Activated CD4-positive, alpha-beta T cell treated with anti-CD3 and anti-CD28 coated beads for 24 hours (primary cell): ENCODE measurements at regions not wholly inside any gene's neighbourhood (a gene's known extent, or its start where the extent isn't known, plus 50 kb on each side); places are given as distances from the start of the nearest gene placed in this dataset.
"Not testable (repeated sequence)": the region's sequence is repeated elsewhere in the genome, so short reads cannot be mapped to it uniquely, and the experiment has no call there.

Source experiments
- DNase-seq, 2 donors: peaks; one replicate each; pipeline ENCODE4 v3.0.0-alpha.2; 2020; ENCODE audit warnings: low read depth in 2 of 2

DNA sequence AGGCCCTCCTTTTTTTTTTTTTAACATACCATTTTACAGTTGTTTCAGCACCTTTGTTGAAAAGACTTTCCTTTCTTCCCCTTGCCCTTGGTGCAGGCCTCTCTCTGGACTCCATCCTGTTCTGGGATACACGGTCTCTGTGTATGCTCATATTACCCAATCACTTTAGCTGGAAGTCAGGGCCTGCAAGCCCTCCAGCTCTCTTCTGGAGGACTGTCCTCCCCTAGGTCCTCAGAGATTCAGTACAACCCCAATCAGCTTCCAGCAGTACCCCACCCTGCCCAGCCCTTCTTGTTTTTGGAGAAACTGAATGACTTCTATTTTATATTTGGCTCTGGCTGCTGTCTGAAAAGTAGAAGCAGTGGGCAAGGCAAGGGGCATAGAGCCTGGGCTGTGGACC lies 270.8 kb downstream of the KLF13 start:
- no peak for DNase-seq

DNA sequence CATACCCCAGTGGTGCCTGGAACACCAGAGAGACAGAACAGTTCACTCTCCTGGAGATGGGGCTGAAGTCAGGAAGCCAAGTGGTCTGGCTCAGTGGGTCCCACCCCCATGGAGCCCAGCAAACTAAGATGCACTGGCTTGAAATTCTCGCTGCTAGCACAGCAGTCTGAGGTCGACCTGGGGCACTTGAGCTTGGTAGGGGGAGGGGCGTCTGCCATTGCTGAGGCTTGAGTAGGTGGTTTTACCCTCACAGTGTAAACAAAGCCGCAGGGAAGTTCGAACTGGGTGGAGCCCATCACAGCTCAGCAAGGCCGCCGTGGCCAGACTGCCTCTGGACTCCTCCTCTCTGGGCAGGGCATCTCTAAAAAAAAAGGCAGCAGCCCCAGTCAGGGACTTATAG lies 272.0 kb downstream of the KLF13 start:
- DNase-seq = no peak

DNA sequence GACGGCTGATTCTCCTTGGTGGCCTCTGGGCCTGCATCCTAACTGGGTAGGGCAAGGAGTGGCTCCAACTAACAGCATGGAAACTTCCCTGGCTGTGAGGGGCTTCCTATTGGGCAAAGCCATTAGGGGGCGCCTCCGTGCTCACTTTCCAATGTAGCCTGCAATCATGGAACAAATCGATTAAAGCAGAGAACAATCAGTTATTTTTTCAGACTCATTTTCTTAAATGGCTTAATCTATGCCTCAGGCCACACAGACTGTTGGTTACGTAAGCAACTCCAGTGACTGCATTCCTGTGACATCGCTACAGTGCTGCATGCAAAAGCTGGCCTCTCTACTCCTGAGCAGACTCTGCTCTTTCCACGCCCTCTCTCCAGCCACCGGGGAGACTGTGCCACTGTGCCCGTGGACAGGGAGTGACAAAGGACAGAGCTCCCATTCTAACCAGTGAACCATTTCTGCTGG lies 278.9 kb downstream of the KLF13 start:
- no peak for DNase-seq

DNA sequence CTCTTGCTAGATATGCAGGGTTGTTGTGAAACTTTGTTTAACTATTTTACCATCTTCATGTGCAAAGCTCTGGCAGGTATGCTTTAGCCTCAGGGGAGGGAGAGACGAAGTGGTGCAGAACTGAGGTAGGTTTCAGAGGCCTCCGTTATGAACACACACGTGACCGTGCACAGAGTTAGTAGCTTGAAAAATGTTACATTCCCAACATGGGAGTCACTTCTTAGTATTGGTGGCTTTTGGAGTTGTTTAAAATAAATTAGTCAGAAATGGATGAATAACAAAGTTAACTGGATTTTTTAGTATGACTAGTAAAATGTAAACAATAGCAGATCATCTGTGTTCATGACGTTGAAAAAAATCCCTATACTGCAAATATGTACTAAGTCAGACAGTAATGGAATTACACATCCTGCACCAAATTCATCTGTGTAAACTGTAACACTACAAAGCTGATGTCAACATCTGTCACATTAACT lies 279.6 kb downstream of the KLF13 start:
- DNase-seq = no peak

DNA sequence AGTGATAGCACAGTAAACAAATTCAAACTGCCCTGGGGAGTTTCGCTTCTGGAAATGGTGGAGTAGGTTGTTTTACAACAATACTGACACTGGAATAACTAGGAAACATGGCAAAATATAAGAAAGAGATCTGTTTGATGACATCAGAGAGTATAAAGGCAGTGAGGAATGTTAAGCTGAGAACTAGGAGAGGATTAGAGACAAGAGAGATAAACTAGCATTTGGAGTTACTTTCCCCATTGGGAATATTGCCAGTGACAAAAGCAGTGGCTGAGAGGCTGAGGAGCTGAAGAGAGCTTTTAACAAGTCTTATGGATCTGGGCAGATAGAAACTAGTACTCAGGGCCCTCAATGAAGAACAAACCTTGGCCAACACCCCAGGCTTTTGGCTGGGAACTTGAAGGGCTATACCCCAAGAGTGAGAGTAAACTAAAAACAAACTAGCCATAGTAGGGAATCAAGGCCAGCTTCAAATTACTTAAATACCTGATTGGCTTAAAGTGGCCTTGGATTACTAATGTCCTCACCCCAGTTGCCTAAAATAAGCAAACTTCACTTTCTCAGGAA lies 280.4 kb downstream of the KLF13 start:
- DNase-seq = no peak

DNA sequence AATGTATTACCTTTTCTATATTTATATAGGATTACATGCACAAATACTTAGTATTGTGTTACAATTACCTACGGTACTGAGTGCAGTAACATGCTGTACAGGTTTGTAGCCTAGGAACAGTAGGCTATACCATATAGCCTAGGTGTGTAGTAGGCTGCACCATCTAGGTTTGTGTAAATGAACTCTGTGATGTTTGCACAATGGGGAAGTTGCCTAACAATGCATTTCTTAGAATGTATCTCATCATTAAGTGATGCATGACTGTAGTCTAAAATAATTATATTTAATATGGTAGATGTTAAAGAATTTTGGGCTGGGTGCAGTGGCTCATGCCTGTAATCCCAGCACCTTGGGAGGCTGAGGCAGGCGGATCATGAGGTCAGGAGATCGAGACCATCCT lies 281.0 kb downstream of the KLF13 start:
- no peak for DNase-seq

DNA sequence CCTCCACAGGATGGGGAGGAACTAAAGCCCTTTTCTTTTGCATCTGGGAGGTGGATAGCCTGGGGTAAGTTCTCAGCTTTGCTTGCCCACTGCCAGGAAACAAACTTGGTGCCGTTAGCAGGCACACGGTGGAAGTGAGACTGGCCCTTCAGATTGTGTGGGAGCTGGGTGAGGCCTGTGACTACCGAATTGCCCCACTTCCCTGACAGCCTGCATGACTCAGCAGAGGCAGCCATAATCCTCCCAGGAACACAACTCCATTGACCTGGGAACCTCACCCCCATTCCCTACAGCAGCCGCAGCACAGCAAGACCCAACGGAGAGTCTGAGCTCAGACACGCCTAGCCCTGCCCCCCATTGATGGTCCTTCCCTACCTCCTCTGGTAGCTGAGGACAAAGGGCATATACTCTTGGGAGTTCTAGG lies 282.6 kb downstream of the KLF13 start:
- no peak for DNase-seq

DNA sequence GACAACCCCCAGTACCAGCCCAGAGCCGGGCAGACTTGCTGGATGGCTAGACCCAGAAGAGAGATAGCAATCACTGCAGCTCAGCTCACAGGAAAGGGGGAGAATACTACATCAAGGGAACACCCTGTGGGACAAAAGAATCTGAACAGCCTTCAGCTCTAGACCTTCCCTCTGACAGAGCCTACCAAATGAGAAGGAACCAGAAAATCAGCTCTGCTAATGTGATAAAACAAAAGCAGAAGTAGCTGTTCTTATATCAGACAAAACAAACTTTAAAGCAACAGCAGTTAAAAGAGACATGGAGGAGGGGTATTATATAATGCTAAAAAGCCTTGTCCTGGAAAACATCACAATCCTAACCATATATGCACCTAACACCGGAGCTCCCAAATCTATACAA lies 283.3 kb downstream of the KLF13 start:
- no peak for DNase-seq

DNA sequence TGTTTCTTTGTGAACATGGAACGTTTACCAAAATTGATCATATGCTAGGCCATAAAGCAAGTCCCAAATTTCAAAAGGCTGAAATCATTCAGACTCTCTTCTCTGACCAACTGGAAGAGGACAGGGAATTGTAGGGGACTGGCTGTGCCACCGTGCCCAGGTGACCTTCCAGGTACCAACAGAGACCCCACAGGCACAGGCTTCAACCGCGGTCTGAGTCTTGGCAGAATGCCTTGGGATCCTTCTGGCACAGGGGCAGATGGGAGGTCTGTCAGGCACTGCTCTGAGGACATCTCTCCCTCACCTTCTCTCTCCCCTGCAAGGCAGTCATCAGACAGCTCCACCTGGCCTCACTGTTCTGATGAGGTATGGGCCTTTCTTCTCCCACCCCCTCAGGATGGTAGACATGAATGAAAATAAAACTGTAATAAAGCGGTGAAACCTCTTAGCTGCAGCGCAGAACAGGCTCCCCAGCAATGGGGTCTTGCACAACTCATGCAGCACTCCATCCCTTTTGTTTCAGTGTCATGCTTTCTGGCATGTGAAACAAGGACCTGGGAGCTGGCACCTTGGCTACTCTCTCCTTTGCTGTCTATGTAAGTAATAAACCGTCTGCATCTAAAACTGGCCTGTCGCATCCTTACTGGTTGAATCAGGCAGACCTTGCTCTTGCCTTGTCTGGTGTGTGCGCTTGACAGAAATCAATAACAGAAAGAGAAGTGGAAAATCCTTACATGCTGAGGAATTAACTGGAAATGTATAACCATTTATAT lies 289.2 kb downstream of the KLF13 start:
- DNase-seq = no peak

DNA sequence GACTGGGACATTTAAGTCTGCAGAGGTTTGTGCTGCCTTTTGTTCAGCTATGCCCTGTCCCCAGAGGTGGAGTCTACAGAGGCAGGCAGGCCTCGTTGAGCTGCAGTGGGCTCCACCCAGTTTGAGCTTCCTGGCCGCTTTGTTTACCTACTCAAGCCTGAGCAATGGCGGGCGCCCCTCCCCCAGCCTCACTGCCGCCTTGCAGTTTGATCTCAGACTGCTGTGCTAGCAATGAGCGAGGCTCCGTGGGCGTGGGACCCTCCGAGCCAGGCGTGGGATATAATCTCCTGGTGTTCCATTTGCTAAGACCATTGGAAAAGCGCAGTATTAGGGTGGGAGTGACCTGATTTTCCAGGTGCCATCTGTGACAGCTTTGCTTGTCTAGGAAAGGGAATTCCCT lies 296.7 kb downstream of the KLF13 start:
- not testable (repeated sequence) for DNase-seq

DNA sequence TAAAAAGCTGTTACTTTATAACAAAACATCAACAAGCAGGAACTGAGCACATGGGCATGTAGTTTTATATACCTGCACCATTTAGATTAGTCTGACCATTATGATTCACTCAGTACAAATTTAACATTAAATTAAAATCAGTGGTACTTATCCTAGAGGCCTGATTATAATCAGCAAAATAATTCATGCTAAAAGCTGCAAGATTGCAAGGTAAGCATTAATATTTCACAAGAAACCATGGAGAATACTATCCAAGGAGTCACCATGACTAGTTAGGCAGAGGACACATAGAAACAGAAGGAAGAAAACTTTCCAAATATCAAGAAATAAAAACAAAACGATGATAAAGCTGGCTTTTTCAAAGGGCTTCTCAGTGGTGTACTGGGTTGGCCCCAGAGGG lies 297.5 kb downstream of the KLF13 start:
- DNase-seq = not testable (repeated sequence)

DNA sequence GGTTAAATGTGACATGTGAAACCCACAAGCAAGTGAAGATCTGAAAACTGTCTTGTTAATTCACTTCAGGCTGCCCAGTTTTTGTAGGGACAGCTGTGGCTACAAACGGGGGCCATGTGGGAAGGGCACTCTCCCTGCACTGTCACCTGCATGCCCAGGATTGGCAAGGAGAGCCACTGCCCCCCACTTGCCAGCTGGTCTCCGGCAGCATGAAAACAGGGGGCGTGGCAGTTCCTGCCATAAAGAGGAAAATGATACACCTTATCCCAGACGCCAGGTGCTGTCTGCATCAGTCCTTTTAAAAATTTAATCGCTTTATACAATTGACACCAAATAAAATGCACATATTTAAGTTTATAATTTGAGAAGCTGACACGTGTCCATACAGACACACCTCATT lies 309.1 kb downstream of the KLF13 start:
- not testable (repeated sequence) for DNase-seq

DNA sequence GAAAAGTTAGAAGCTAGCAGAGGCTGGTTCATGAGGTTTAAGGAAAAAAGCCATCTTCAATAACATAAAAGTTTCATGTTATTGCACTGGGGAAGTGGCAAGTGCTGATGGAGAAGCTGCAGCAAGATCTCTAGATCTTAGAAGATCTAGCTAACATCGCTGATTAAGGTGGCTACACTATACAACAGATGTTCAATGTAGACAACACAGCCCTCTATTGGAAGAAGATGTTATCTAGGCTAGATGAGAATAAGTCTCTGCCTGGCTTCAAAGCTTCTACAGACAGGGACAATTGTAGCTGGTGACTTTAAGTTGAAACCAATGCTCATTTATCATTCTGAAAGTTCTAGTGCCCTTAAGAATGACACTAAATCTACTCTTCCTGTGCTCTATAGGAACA lies 310.3 kb downstream of the KLF13 start:
- not testable (repeated sequence) for DNase-seq

DNA sequence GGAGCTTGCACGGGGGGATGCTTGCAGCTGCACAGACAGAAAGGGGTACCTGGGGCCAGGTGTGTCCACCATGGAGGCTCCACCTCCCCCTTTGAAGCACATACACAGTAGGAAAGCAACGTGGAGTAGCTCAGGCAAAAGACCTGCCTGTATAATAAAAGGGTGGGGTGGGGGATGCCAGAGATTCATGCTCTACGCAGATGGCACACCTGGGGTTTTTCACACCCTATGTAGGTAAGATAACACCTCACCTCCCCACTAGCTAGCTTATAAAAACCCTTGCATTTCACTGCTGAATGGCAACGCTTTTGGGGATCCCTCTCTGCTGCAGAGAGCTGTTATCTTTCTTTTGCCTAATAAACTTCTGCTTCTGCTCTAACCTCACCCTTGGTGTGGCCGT lies 317.3 kb downstream of the KLF13 start:
- DNase-seq = not testable (repeated sequence)

DNA sequence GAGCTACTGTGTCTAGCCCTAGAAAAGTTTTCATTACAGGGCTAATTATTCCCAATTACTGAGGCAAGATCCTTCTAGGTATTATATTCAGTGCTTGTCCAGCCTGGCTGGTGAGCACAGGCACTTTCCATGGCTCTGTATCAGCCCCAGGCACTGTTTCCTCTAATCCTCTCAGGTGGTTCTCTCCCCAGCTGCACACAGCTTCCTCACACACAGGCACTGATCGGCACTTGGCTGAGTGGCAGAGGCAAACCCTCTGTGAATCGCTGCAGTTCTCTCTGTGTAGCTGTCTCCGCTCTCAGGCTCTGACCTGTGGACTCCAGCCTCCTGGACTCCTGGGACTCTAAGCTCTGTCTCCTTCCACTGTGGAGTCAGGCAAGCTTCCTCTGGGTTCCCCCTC lies 318.1 kb downstream of the KLF13 start:
- DNase-seq = not testable (repeated sequence)

DNA sequence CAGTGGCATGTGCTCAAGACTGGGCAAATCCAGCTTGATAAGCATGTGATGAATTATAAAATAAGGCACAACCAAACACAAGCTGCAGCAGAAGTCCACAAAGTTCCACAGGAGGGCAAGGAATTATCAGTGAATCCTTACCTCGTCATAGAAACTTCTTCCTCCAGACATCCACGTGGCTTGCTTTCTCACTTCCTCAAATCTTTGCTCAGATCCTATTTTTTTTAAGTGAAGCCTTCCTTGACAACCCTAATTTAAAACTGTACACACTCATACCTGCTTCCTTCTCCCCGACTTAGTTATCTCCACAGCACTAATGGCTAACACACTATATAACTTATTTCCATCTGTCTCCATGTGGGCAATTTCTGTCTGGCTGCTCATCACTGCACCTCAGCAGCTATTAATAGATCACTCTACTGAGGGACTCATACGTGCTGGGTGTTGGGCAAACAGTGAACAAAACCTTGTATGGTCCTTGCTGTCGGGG lies 320.7 kb downstream of the KLF13 start:
- DNase-seq = not testable (repeated sequence)

DNA sequence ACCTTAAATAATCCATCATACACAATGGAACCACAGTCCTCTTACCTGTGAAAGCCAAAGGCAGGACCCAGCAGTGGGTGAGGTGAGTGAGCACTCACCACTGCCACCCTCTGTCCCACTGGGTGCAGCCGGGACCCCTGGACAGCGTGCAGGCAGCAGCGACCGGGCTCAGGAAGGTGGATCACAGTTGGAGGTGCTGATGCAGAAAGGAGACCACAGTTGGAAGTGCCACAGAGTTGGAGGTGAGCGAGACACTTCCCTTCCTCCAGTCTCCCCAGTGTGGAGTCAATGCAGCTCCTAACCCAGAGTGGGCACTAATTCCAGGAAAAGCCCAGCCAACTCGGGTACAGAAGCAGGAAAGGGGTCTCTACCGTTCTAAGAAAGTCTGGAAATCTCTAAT lies 323.0 kb downstream of the KLF13 start:
- DNase-seq = not testable (repeated sequence)

DNA sequence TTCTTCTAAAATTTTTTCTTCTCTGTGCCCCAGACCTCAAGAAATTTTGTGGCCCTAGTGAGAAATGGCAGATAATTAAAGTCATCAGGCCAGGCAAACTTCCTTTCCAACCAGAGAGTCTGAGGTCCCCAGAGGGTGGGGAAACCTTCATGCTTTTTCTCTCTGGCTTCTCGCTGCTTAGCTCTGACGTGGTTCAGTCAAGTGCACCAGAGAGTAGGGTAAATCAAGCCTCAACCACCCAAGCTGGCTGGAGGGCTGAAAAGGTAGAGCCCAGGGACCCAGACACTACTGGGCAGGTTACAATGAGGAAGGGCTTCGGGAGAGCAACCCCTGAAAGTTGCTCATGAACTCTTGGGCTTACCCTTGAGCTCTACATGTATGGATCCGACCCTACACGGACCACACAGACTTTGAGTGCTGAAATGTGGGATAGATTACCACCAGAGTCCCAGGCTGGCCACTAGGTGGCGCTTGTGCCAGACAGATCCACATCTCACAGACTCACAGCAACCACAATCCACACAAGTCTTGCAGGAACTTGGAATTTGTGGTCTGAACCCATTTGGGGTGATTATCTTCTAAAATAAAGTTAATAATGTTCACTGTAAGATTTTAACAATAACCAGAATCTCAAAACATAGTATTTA lies 323.5 kb downstream of the KLF13 start:
- peak; percentile 34 to 49 for DNase-seq

DNA sequence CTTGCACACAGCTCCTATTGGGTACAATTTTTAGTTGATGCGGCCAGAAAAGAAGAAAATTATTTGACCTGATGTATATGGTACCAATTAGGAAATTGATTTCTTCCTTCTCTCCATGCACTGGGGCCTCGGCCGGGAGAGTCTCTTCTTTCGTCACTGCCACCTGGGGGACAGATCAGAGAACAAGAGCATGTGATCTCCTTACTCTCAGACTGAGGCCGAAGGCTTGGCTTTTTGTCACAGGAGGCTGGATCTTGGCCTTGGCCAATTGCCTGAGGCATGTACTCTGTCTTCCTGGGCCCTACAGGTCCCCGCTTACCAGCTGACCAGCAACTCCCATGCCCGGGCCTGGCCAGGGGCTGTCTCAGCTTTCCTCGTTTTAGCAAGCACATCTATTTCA lies 330.3 kb downstream of the KLF13 start:
- DNase-seq = not testable (repeated sequence)

DNA sequence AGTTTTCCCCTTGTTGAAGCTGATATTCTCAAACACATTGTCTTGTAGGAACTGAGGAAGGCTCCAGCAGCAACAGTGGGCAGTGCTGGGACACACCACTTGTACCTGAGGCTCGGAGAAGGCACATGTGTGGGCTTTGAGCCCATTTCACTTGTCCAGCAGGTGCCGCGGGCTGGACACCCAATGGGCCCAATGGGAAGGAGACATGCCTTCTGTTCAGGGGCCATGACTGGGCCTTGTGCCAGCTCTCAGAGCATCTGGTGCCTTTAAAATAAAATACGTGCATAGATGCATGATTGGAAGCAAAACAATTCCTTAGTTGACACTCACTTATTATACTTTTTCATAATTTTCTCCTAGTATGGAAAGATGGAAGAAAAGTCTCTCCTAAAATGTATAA lies 334.2 kb downstream of the KLF13 start:
- DNase-seq = no peak

DNA sequence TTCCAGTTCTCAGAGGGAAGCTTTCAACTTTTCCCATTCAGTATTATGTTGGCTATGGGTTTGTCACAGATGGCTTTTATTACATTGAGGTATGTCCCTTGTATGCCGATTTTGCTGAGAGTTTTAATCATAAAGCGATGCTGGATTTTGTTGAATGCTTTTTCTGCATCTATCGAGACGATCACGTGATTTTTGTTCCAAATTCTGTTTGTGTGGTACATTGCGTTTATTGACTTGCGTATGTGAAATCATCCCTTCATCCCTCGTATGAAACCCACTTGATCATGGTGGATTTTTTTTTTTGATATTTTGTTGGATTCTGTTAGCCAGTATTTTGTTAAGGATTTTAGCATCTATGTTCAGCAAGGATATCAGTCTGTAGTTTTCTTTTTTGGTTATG lies 339.1 kb downstream of the KLF13 start:
- DNase-seq = not testable (repeated sequence)

DNA sequence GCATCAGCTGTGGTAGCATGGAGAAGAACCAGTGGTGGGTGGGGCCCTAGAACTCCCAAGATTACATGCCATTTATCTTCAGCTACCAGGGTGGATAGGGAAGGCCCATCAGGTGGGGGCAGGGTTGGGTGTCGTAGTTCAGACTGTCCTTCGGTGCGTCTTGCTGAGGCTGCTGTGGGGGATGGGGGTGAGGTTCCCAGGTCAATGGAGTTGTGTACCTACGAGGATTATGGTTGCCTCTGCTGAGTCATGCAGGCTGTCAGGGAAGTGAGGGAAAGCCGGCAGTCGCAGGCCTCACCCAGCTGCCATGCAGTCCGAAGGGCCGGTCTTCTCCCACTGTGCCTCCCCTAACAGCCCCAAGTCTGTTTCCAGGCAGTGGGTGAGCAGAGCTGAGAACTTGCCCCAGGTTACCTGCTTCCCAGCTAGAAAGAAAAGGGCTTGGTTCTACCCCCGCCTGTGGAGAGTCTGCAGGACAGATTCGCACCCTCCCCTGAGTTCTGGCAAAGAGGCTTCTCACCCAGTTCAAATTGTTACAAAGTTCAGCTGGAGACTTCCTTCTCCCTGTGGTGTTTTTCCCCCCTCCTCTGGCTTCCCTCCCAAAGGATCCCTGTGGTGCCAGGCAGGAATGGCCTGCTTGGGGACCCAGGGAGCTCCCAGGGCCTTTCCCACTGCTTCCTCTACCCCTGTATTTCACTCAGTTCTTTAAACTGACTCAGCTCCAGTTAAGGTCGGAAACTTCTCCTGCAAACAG lies 342.7 kb downstream of the KLF13 start:
- DNase-seq = not testable (repeated sequence)
